HepG2 (cell line): ENCODE measurements at regions not wholly inside any gene's neighbourhood (a gene's known extent, or its start where the extent isn't known, plus 50 kb on each side); places are given as distances from the start of the nearest gene placed in this dataset.

Source experiments
- ATAC-seq: fragments of 200-7000 bp; cut with Tn5 transposase; 3 replicates; pipeline ENCODE4 v1.9.1; 2020; ENCODE audit warnings: mild to moderate bottlenecking, moderate library complexity
- BruUV-seq: library from RNA; stranded (reverse); fragments of 400-500 nt; replicated peaks from 2 replicates; lab custom pipeline; 2021; lab: Mats Ljungman, UMichigan
- CTCF ChIA-PET: fragments of 300-600 bp; formaldehyde crosslinking; extraction: SDS; loops from one replicate; lab custom pipeline; 2021; ENCODE audit warnings: low total read pairs, inconsistent platforms, low intra/inter-chr PET ratio; lab: Yijun Ruan, JAX
- POLR2A ChIA-PET: fragments of 350-600 bp; sonication (Branson Sonifier 250); formaldehyde crosslinking; loops from one replicate; lab custom pipeline; 2020; ENCODE audit warnings: antibody characterized with exemption, inconsistent platforms; lab: Yijun Ruan, JAX
- DNase-seq: peaks from one replicate; pipeline ENCODE4 v3.0.0-alpha.2; 2015; ENCODE audit warnings: low spot score
- FAIRE-seq: peaks from 3 replicates; lab custom pipeline; 2011; peaks lifted over from hg19 to GRCh38; lab: Jason Lieb, UNC
- H2AFZ ChIP-seq: one replicate; pipeline ENCODE4 v1.6.1; 2011; ENCODE audit warnings: low read length, inconsistent platforms
- H3K27ac ChIP-seq: fragments of 300-600 bp; 3 replicates; pipeline ENCODE4 v1.8.0; 2011; ENCODE audit warnings: mixed run types, mild to moderate bottlenecking, mixed read lengths, low read length, inconsistent platforms; ENCODE audit not compliant: insufficient read depth; ENCODE audit errors: extremely low read length
- H3K27me3 ChIP-seq, 2 experiments: fragments of 200-600 bp in 1 of 2; 2 replicates in 1 of 2; 3 replicates in 1 of 2; pipeline versions ENCODE4 v1.6.0 to v1.8.0; 2011; ENCODE audit warnings: low read length in 2 of 2, mild to moderate bottlenecking in 2 of 2, moderate library complexity in 2 of 2, inconsistent platforms in 1 of 2; ENCODE audit not compliant: insufficient read depth in 2 of 2, control insufficient read depth in 1 of 2
- H3K36me3 ChIP-seq, 2 experiments: fragments of 200-600 bp in 1 of 2; replicated peaks in 1 of 2; 2 replicates in 1 of 2; 3 replicates in 1 of 2; pipeline versions ENCODE4 v1.5.1 to v1.8.0; 2011; ENCODE audit warnings: low read length in 2 of 2, inconsistent platforms in 1 of 2; ENCODE audit not compliant: insufficient read depth in 2 of 2, control insufficient read depth in 1 of 2
- H3K4me1 ChIP-seq: 2 replicates; pipeline ENCODE4 v1.5.1; 2012; ENCODE audit warnings: low read length, inconsistent platforms; ENCODE audit not compliant: insufficient read depth
- H3K4me2 ChIP-seq: 2 replicates; pipeline ENCODE4 v1.6.0; 2011; ENCODE audit warnings: low read depth, low read length, inconsistent platforms
- H3K4me3 ChIP-seq, 3 experiments: fragments of 200-600 bp in 1 of 3; sonication (generic), shearing (Covaris generic) in 1 of 3; replicated peaks in 1 of 3; 2 replicates each; pipeline ENCODE4 v1.5.1; 2011 to 2016; ENCODE audit warnings: low read length in 3 of 3, inconsistent platforms in 2 of 3, low read depth in 2 of 3, mild to moderate bottlenecking in 2 of 3, control low read depth in 1 of 3, mixed read lengths in 1 of 3; ENCODE audit not compliant: insufficient read depth in 1 of 3
- H3K79me2 ChIP-seq: one replicate; pipeline ENCODE4 v1.6.1; 2011; ENCODE audit warnings: low read length, inconsistent platforms; ENCODE audit not compliant: insufficient read depth
- H3K9ac ChIP-seq: 2 replicates; pipeline ENCODE4 v1.6.0; 2011; ENCODE audit warnings: mild to moderate bottlenecking, low read depth, low read length, inconsistent platforms; ENCODE audit not compliant: insufficient read depth
- H3K9me3 ChIP-seq: 2 replicates; pipeline ENCODE4 v1.5.1; 2012; ENCODE audit warnings: mild to moderate bottlenecking, low read length
- H4K20me1 ChIP-seq: 2 replicates; pipeline ENCODE4 v1.6.0; 2011; ENCODE audit warnings: inconsistent platforms, mild to moderate bottlenecking, low read length, moderate library complexity; ENCODE audit not compliant: insufficient read depth
- HIVEP1 ChIP-seq: sonication (generic); formaldehyde crosslinking; IDR thresholded peaks from 2 replicates; pipeline ENCODE4 v1.4.0; 2020; ENCODE audit warnings: mild to moderate bottlenecking, missing genetic modification reagents
- KLF11 ChIP-seq: IDR thresholded peaks from 2 replicates; pipeline ENCODE4 v1.6.1; 2016; ENCODE audit warnings: missing compliant biosample characterization
- MBNL3 ChIP-seq: fragments of 250-450 bp; sonication (Bioruptor Pico); conservative IDR thresholded peaks from 2 replicates; pipeline ENCODE4 v1.8.0; 2022; ENCODE audit warnings: mild to moderate bottlenecking, inconsistent platforms
- THAP9 ChIP-seq: sonication (generic); formaldehyde crosslinking; IDR thresholded peaks from 2 replicates; pipeline ENCODE4; 2020; ENCODE audit warnings: missing genetic modification reagents, mild to moderate bottlenecking, borderline replicate concordance
- THYN1 ChIP-seq: sonication (generic); formaldehyde crosslinking; IDR thresholded peaks from 2 replicates; pipeline ENCODE4 v1.8.1; 2023; ENCODE audit warnings: low read depth, mild to moderate bottlenecking, moderate library complexity, missing genetic modification reagents, borderline replicate concordance
- ZBTB40 ChIP-seq, 2 experiments: fragments of 450-650 bp in 1 of 2; sonication (generic) in 1 of 2; formaldehyde crosslinking in 1 of 2; IDR thresholded peaks; 2 replicates each; pipeline versions ENCODE4 v1.6.1 to v1.8.0; 2016 to 2022; ENCODE audit warnings: antibody characterized with exemption in 1 of 2, mild to moderate bottlenecking in 1 of 2, missing genetic modification reagents in 1 of 2
- ZBTB42 ChIP-seq: sonication (generic); formaldehyde crosslinking; IDR thresholded peaks from 2 replicates; pipeline ENCODE4 v1.5.0; 2020; ENCODE audit warnings: mild to moderate bottlenecking, missing genetic modification reagents
- ZMAT3 ChIP-seq: sonication (generic); formaldehyde crosslinking; conservative IDR thresholded peaks from 2 replicates; pipeline ENCODE4 v1.7.0; 2021; ENCODE audit warnings: missing genetic modification reagents
- ZNF232 ChIP-seq: sonication (generic); formaldehyde crosslinking; IDR thresholded peaks from 2 replicates; pipeline ENCODE4 v1.4.0; 2020; ENCODE audit warnings: missing genetic modification reagents, borderline replicate concordance
- ZNF317 ChIP-seq: sonication (generic); formaldehyde crosslinking; IDR thresholded peaks from 2 replicates; pipeline ENCODE4 v1.5.0; 2020; ENCODE audit warnings: mild to moderate bottlenecking, missing genetic modification reagents
- ZNF441 ChIP-seq: sonication (generic); formaldehyde crosslinking; IDR thresholded peaks from 2 replicates; pipeline ENCODE4 v1.7.0; 2021; ENCODE audit warnings: missing genetic modification reagents, borderline replicate concordance
- ZNF790 ChIP-seq: sonication (generic); formaldehyde crosslinking; IDR thresholded peaks from 2 replicates; pipeline ENCODE4 v1.8.0; 2022; ENCODE audit warnings: missing genetic modification reagents, mild to moderate bottlenecking, borderline replicate concordance
- WGBS: methylation state at CpG from one replicate; pipeline ENCODE4 v1.1.6; 2017; ENCODE audit warnings: low lambda C conversion rate; 5-methylcytosine and 5-hydroxymethylcytosine counted together
- in situ Hi-C: cut with HindIII; loops from 2 replicates; pipeline ENCODE4 v1.10.0; 2017; ENCODE audit warnings: low pct_unique_long_range_greater_than_20kb; ENCODE audit not compliant: extremely low pct_ligation_motif_present
- intact Hi-C: fragments of 100-400 bp; cut with micrococcal nuclease; formaldehyde crosslinking; loops from one replicate; pipeline ENCODE4 v1.10.0; 2022; ENCODE audit not compliant: unreplicated experiment

- Histone ChIP-seq H3K27me3 (no peaks in the 10 kb centered on the region), H3K4me3 (no peak overlapping the region), H3K4me2 (no peak overlapping the region), H3K27ac (no peak overlapping the region), H3K79me2 (no peaks in the 10 kb centered on the region), H3K4me1 (no peaks in the 10 kb centered on the region), H2AFZ (no peak overlapping the region), H3K36me3 (no peaks in the 10 kb centered on the region), H4K20me1 (no peaks in the 10 kb centered on the region), H3K9me3 (peaks cover 77% of the 10 kb centered on the region), H3K9ac (no peak overlapping the region)
- no TSS peak for BruUV-seq
- POLR2A ChIA-PET: no interaction called here
- ATAC-seq: no peak
- DNase-seq: no peak
- 0% methylated on average over 1 of the region's 1 CpG for WGBS
- in situ Hi-C loops (no loop called here), intact Hi-C loops (no loop called here)
- no peak for FAIRE-seq
- CTCF ChIA-PET: no interaction called here
- TF ChIP-seq ZNF317 (CRISPR knock-in tag) (no peak), THYN1 (CRISPR knock-in tag) (no peak), ZBTB40 (IDR thresholded peaks at IDR 0.05) (no peak), ZBTB40 (CRISPR knock-in tag; IDR thresholded peaks at IDR 0.05) (no peak), ZNF790 (CRISPR knock-in tag) (no peak), ZNF441 (CRISPR knock-in tag) (no peak), ZBTB42 (no peak), KLF11 (CRISPR knock-in tag) (no peak), THAP9 (CRISPR knock-in tag) (no peak), MBNL3 (CRISPR knock-in tag) (no peak), ZMAT3 (CRISPR knock-in tag) (no peak), ZNF232 (CRISPR knock-in tag) (no peak), HIVEP1 (CRISPR knock-in tag) (no peak)
Measured at GRCh38 chr2:180328795-180329422, 321.8 kb upstream of the CWC22 start.
